ENCODE measurements at regions not wholly inside any gene's neighbourhood (a gene's known extent, or its start where the extent isn't known, plus 50 kb on each side); places are given as distances from the start of the nearest gene placed in this dataset.

- TF ChIP-seq ZFX (IDR thresholded peaks at IDR 0.05) (no peak), CTCF (conservative IDR thresholded peaks at IDR 0.05) (no peak)
Observed at GRCh38 chr14:22268875-22269274, 320.1 kb downstream of the DAD1 start.

Data from C4-2B (cell line).